Common myeloid progenitor, CD34-positive (primary cell): ENCODE measurements at regions not wholly inside any gene's neighbourhood (a gene's known extent, or its start where the extent isn't known, plus 50 kb on each side); places are given as distances from the start of the nearest gene placed in this dataset.
"Not testable (repeated sequence)": the region's sequence is repeated elsewhere in the genome, so short reads cannot be mapped to it uniquely, and the experiment has no call there.

ENCODE experiments used
- CTCF ChIA-PET: fragments of 350-600 bp; sonication (Branson Sonifier 250); formaldehyde crosslinking; loops from one replicate; lab custom pipeline; 2021; ENCODE audit warnings: antibody characterized with exemption; lab: Charles Lee
- POLR2A ChIA-PET: fragments of 350-600 bp; sonication (Branson Sonifier 250); formaldehyde crosslinking; loops from one replicate; lab custom pipeline; 2021; ENCODE audit warnings: antibody characterized with exemption; lab: Charles Lee
- DNase-seq, 3 donors: peaks; one replicate each; pipeline versions ENCODE4 v3.0.0 to v3.0.0-alpha.2; 2013
- H3K27ac ChIP-seq, 2 experiments: 1 replicate in 1 of 2; 2 replicates in 1 of 2; pipeline ENCODE4 v1.7.0; 2013; ENCODE audit warnings: inconsistent platforms in 2 of 2, low read length in 2 of 2, mild to moderate bottlenecking in 2 of 2, low read depth in 1 of 2, moderate library complexity in 1 of 2; ENCODE audit not compliant: severe bottlenecking in 2 of 2, insufficient read depth in 1 of 2, poor library complexity in 1 of 2
- H3K27me3 ChIP-seq, 5 experiments: replicated peaks in 2 of 5; 1 replicate in 3 of 5; 2 replicates in 2 of 5; pipeline versions ENCODE4 v1.6.1 to v1.7.0; 2013; ENCODE audit warnings: low read length in 4 of 5, mild to moderate bottlenecking in 2 of 5, moderate library complexity in 2 of 5, inconsistent platforms in 1 of 5; ENCODE audit not compliant: insufficient read depth in 5 of 5, control insufficient read depth in 4 of 5
- H3K36me3 ChIP-seq, 4 experiments: 1 replicate in 2 of 4; 2 replicates in 2 of 4; pipeline versions ENCODE4 v1.6.1 to v1.7.0; 2013; ENCODE audit warnings: low read length in 3 of 4, control low read depth in 1 of 4, mild to moderate bottlenecking in 1 of 4; ENCODE audit not compliant: control insufficient read depth in 4 of 4, insufficient read depth in 4 of 4
- H3K4me1 ChIP-seq, 4 experiments: 1 replicate in 3 of 4; 2 replicates in 1 of 4; pipeline versions ENCODE4 v1.6.1 to v1.7.1; 2013; ENCODE audit warnings: low read length in 3 of 4, mild to moderate bottlenecking in 3 of 4, control low read depth in 1 of 4, inconsistent platforms in 1 of 4, moderate library complexity in 1 of 4; ENCODE audit not compliant: control insufficient read depth in 4 of 4, insufficient read depth in 4 of 4; ENCODE audit errors: control extremely low read depth in 1 of 4
- H3K4me3 ChIP-seq, 7 experiments: 1 replicate in 4 of 7; 2 replicates in 3 of 7; pipeline versions ENCODE4 v1.5.1 to v1.7.0; 2013; ENCODE audit warnings: mild to moderate bottlenecking in 7 of 7, low read length in 6 of 7, moderate library complexity in 6 of 7, inconsistent platforms in 2 of 7, low read depth in 2 of 7, control low read depth in 1 of 7; ENCODE audit not compliant: insufficient read depth in 4 of 7, control insufficient read depth in 1 of 7; ENCODE audit errors: extremely low read depth in 1 of 7
- H3K9me3 ChIP-seq, 5 experiments: 1 replicate in 4 of 5; 2 replicates in 1 of 5; pipeline versions ENCODE4 v1.6.1 to v1.7.1; 2013; ENCODE audit warnings: low read length in 4 of 5, mild to moderate bottlenecking in 2 of 5, inconsistent platforms in 1 of 5, low read depth in 1 of 5, moderate library complexity in 1 of 5; ENCODE audit not compliant: control insufficient read depth in 4 of 5, insufficient read depth in 2 of 5; ENCODE audit errors: control extremely low read depth in 1 of 5
- WGBS: methylation state at CpG from one replicate; pipeline ENCODE4 v1.1.5; 2013; ENCODE audit not compliant: insufficient coverage; 5-methylcytosine and 5-hydroxymethylcytosine counted together

- WGBS: 100% methylated on average over 1 of the region's 2 CpGs
- CTCF ChIA-PET, H3K27me3 ChIP-seq, H3K4me1 ChIP-seq, H3K4me3 ChIP-seq, H3K9me3 ChIP-seq, H3K27ac ChIP-seq, H3K36me3 ChIP-seq, DNase-seq, POLR2A ChIA-PET: not testable (repeated sequence)
These were observed 192.0 kb upstream of the B3GALT2 start for GRCh38 chr1:193378451-193378850.

GRCh38 chr1:193377472-193377871 is 191.1 kb upstream of the B3GALT2 start:
- Histone ChIP-seq H3K27me3 (no peaks in the 10 kb centered on the region), H3K4me3 (no peak overlapping the region), H3K4me1 (no peaks in the 10 kb centered on the region), H3K27ac (no peak overlapping the region), H3K9me3 (peaks cover 0 to 1% (median 0%) of the 10 kb centered on the region in 5 experiments), H3K36me3 (no peaks in the 10 kb centered on the region)
- no peak for DNase-seq
- ChIA-PET POLR2A (no interaction called here), CTCF (no interaction called here)
- WGBS: 100% methylated on average over 2 of the region's 2 CpGs

GRCh38 chr1:193372553-193372952 is 186.1 kb upstream of the B3GALT2 start:
- POLR2A ChIA-PET: interaction anchor here (0.6 kb wide), 1 partner anchor 1958 kb away, joined by 4 read pairs; no protein-coding TSS in a partner anchor
- Histone ChIP-seq H3K4me3 (no peak overlapping the region), H3K9me3 (no peaks in the 10 kb centered on the region), H3K36me3 (no peaks in the 10 kb centered on the region), H3K27me3 (no peaks in the 10 kb centered on the region), H3K27ac (no peak overlapping the region), H3K4me1 (peaks cover 0 to 6% (median under 1%) of the 10 kb centered on the region in 4 experiments)
- WGBS: 80% methylated on average over 1 of the region's 2 CpGs
- DNase-seq: no peak
- CTCF ChIA-PET: no interaction called here

- peak overlapping the region in 2 of 7 experiments; percentile 47 to 70 for H3K4me3 ChIP-seq
- DNase-seq: peak; percentile 9 to 23 (median 10)
- no peaks in the 10 kb centered on the region for H3K27me3 ChIP-seq
- POLR2A ChIA-PET: no interaction called here
- peaks cover 0 to 6% (median under 1%) of the 10 kb centered on the region in 4 experiments for H3K4me1 ChIP-seq
- peak overlapping the region in 1 of 2 experiments; percentile 54 for H3K27ac ChIP-seq
- no peaks in the 10 kb centered on the region for H3K36me3 ChIP-seq
- H3K9me3 ChIP-seq: no peaks in the 10 kb centered on the region
- WGBS: no CpG with 5 or more reads among the region's 5 CpGs
- CTCF ChIA-PET: no interaction called here
These were observed 181.9 kb upstream of the B3GALT2 start for GRCh38 chr1:193368302-193368701.

- Histone ChIP-seq H3K4me1 (peaks cover 0 to 6% (median under 1%) of the 10 kb centered on the region in 4 experiments), H3K36me3 (no peaks in the 10 kb centered on the region), H3K27ac (peak overlapping the region in 1 of 2 experiments; percentile 54), H3K4me3 (peak overlapping the region in 2 of 7 experiments; percentile 47 to 70), H3K27me3 (no peaks in the 10 kb centered on the region), H3K9me3 (no peaks in the 10 kb centered on the region)
- ChIA-PET POLR2A (no interaction called here), CTCF (no interaction called here)
- DNase-seq: no peak
- WGBS: no CpG with 5 or more reads among the region's 1 CpG
These were observed 181.4 kb upstream of the B3GALT2 start for GRCh38 chr1:193367863-193368262.

- Histone ChIP-seq H3K9me3 (no peaks in the 10 kb centered on the region), H3K27me3 (no peaks in the 10 kb centered on the region), H3K4me3 (no peak overlapping the region), H3K4me1 (peaks cover 0 to 6% (median under 1%) of the 10 kb centered on the region in 4 experiments), H3K27ac (no peak overlapping the region), H3K36me3 (no peaks in the 10 kb centered on the region)
- CTCF ChIA-PET: no interaction called here
- no CpG with 5 or more reads among the region's 1 CpG for WGBS
- no peak for DNase-seq
- POLR2A ChIA-PET: no interaction called here
These were observed 180.5 kb upstream of the B3GALT2 start for GRCh38 chr1:193366764-193367507.

- no peak overlapping the region for H3K4me3 ChIP-seq
- H3K27ac ChIP-seq: no peak overlapping the region
- ChIA-PET CTCF (no interaction called here), POLR2A (no interaction called here)
- H3K4me1 ChIP-seq: peaks cover 0 to 6% (median under 1%) of the 10 kb centered on the region in 4 experiments
- DNase-seq: no peak
- 83% methylated on average over 2 of the region's 2 CpGs for WGBS
- H3K27me3 ChIP-seq: no peaks in the 10 kb centered on the region
- H3K36me3 ChIP-seq: no peaks in the 10 kb centered on the region
- H3K9me3 ChIP-seq: no peaks in the 10 kb centered on the region
These were observed 179.6 kb upstream of the B3GALT2 start for GRCh38 chr1:193365966-193366365.
